ENCODE measurements at regions not wholly inside any gene's neighbourhood (a gene's known extent, or its start where the extent isn't known, plus 50 kb on each side); places are given as distances from the start of the nearest gene placed in this dataset.

- DNase-seq (ENCODE audit: low read depth in 1 of 2, low spot score in 1 of 2) = peak in 1 of 2 experiments; percentile 38
- in situ Hi-C loops (cut with HindIII; ENCODE audit: low pct_unique_long_range_greater_than_20kb, low sequenced_read_pairs) = no loop called here
- TF ChIP-seq JUND (IDR thresholded peaks at IDR 0.05; ENCODE audit: low read depth) = no peak
Measured at GRCh38 chr21:30104241-30104640, 62.4 kb downstream of the CLDN17 start.

DNA sequence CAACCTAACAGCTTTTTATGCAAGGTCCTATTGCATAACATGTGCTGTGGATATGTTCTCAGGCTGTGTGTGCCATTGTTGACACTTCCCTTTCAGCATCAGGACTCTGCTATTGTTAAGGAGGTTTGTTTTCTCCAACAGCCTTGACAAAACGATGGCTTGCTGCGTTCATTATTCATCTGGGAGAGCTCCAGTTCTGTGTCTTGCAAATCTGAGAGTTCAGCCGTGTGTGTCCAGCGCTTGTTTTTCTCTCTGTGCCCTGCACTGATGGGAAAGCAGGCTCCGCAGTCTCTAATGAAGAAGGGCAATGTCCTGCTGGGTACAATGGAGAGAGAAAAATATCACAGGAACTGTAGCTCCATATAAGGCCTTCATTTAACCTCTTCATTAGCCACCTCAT lies 63.7 kb downstream of the CLDN17 start:
- peak in 1 of 2 experiments; percentile 7 for DNase-seq (ENCODE audit: low read depth in 1 of 2, low spot score in 1 of 2)
- in situ Hi-C loops (cut with HindIII; ENCODE audit: low pct_unique_long_range_greater_than_20kb, low sequenced_read_pairs) = no loop called here
- TF ChIP-seq JUND (IDR thresholded peaks at IDR 0.05; ENCODE audit: low read depth) = no peak

GRCh38 chr21:30101967-30102366 lies 64.6 kb downstream of the CLDN17 start:
- no peak for DNase-seq (ENCODE audit: low read depth in 1 of 2, low spot score in 1 of 2)
- no peak for TF ChIP-seq JUND (IDR thresholded peaks at IDR 0.05; ENCODE audit: low read depth)
- in situ Hi-C loops (cut with HindIII; ENCODE audit: low pct_unique_long_range_greater_than_20kb, low sequenced_read_pairs) = no loop called here

DNA sequence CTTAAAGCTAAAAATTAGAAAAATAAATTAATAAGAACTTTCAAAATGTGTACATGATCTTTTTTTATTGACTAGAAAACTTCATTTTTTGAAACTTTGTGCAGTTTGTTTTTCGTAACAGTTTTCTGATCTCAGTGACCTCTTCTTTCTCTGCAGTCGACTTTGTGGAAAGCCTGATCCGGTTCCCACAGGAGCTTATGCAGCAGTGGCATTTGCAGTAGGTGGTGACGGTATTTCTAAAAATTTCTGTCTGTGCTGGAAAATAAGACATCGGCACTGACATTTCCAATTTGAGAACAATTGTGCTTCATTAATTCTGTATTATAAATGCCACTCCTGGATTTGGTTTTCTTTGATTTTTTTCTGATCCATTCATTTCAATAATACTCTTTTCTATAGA lies 68.8 kb downstream of the CLDN17 start:
- TF ChIP-seq JUND (IDR thresholded peaks at IDR 0.05; ENCODE audit: low read depth) = no peak
- in situ Hi-C loops (cut with HindIII; ENCODE audit: low pct_unique_long_range_greater_than_20kb, low sequenced_read_pairs) = no loop called here

GRCh38 chr21:30083225-30083945 lies 83.2 kb downstream of the CLDN17 start:
- peak in 1 of 2 experiments; percentile 67 for DNase-seq (ENCODE audit: low read depth in 1 of 2, low spot score in 1 of 2)
- in situ Hi-C loops (cut with HindIII; ENCODE audit: low pct_unique_long_range_greater_than_20kb, low sequenced_read_pairs) = no loop called here
- no peak for TF ChIP-seq JUND (IDR thresholded peaks at IDR 0.05; ENCODE audit: low read depth)

More for the DNA sequence above, 68.8 kb downstream of the CLDN17 start:
- no peak for DNase-seq (ENCODE audit: low read depth in 1 of 2, low spot score in 1 of 2)

- TF ChIP-seq JUND (IDR thresholded peaks at IDR 0.05; ENCODE audit: low read depth) = no peak
- DNase-seq (ENCODE audit: low read depth in 1 of 2, low spot score in 1 of 2) = no peak
- in situ Hi-C loops (cut with HindIII; ENCODE audit: low pct_unique_long_range_greater_than_20kb, low sequenced_read_pairs) = no loop called here
Measured at GRCh38 chr21:30081506-30081905, 85.1 kb downstream of the CLDN17 start.

DNA sequence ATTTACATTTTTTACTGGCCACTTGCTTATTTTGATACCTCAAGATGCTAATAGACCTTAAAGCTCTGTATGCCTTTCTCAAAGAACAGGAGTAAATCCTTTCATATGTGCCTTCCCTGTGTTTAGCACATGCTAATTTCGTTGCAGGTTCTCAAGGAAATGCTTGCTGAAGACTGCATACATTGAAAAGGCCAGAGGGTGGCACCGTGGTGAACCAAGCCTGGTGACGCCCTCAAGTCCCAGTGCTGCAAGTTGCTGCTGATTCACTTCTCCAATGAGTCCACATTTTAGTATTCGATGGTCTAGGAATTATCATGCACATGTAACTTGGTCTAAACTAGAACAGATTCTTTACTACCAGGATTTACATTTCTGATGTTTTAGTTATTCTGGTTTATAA lies 94.1 kb downstream of the CLDN17 start:
- no peak for TF ChIP-seq JUND (IDR thresholded peaks at IDR 0.05; ENCODE audit: low read depth)
- DNase-seq (ENCODE audit: low read depth in 1 of 2, low spot score in 1 of 2) = peak; percentile 2 to 81

GRCh38 chr21:30058928-30059327 lies 107.7 kb downstream of the CLDN17 start:
- in situ Hi-C loops (cut with HindIII; ENCODE audit: low pct_unique_long_range_greater_than_20kb, low sequenced_read_pairs) = no loop called here
- DNase-seq (ENCODE audit: low read depth in 1 of 2, low spot score in 1 of 2) = no peak
- TF ChIP-seq JUND (IDR thresholded peaks at IDR 0.05; ENCODE audit: low read depth) = no peak

More for the DNA sequence above, 94.1 kb downstream of the CLDN17 start:
- in situ Hi-C loops (cut with HindIII; ENCODE audit: low pct_unique_long_range_greater_than_20kb, low sequenced_read_pairs) = no loop called here

- DNase-seq (ENCODE audit: low read depth in 1 of 2, low spot score in 1 of 2) = no peak
- no peak for TF ChIP-seq JUND (IDR thresholded peaks at IDR 0.05; ENCODE audit: low read depth)
- in situ Hi-C loops (cut with HindIII; ENCODE audit: low pct_unique_long_range_greater_than_20kb, low sequenced_read_pairs) = no loop called here
Measured at GRCh38 chr21:30057108-30057507, 109.5 kb downstream of the CLDN17 start.

DNA sequence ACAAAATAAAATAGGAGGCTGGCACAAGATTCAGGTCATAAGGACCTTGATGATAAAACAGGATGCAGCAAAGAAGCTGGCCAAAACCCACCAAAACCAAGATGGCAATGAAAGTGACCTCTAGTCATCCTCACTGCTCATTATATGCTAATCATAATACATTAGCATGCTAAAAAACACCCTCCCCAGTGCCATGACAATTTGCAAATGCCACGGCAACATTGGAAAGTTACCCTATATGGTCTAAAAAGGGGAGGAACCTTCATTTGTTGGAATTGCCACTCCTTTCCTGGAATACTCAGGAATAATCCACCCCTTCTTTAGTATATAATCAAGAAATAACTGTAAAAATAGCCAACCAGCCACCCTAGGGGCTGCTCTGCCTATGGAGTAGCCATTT lies 108.8 kb upstream of the GRIK1 start:
- in situ Hi-C loops (cut with HindIII; ENCODE audit: low pct_unique_long_range_greater_than_20kb, low sequenced_read_pairs) = no loop called here
- DNase-seq (ENCODE audit: low read depth in 1 of 2, low spot score in 1 of 2) = no peak
- TF ChIP-seq JUND (IDR thresholded peaks at IDR 0.05; ENCODE audit: low read depth) = no peak

- peak in 1 of 2 experiments; percentile 46 for DNase-seq (ENCODE audit: low read depth in 1 of 2, low spot score in 1 of 2)
- in situ Hi-C loops (cut with HindIII; ENCODE audit: low pct_unique_long_range_greater_than_20kb, low sequenced_read_pairs) = no loop called here
- TF ChIP-seq JUND (IDR thresholded peaks at IDR 0.05; ENCODE audit: low read depth) = no peak
Measured at GRCh38 chr21:30044447-30045064, 104.8 kb upstream of the GRIK1 start.

GRCh38 chr21:30042443-30042842 lies 102.6 kb upstream of the GRIK1 start:
- DNase-seq (ENCODE audit: low read depth in 1 of 2, low spot score in 1 of 2) = no peak
- no peak for TF ChIP-seq JUND (IDR thresholded peaks at IDR 0.05; ENCODE audit: low read depth)
- in situ Hi-C loops (cut with HindIII; ENCODE audit: low pct_unique_long_range_greater_than_20kb, low sequenced_read_pairs) = no loop called here

GRCh38 chr21:30033441-30033840 lies 93.6 kb upstream of the GRIK1 start:
- no peak for TF ChIP-seq JUND (IDR thresholded peaks at IDR 0.05; ENCODE audit: low read depth)
- in situ Hi-C loops (cut with HindIII; ENCODE audit: low pct_unique_long_range_greater_than_20kb, low sequenced_read_pairs) = no loop called here
- DNase-seq (ENCODE audit: low read depth in 1 of 2, low spot score in 1 of 2) = no peak

Data from T47D (cell line).